ENCODE measurements at regions not wholly inside any gene's neighbourhood (a gene's known extent, or its start where the extent isn't known, plus 50 kb on each side); places are given as distances from the start of the nearest gene placed in this dataset.

DNA sequence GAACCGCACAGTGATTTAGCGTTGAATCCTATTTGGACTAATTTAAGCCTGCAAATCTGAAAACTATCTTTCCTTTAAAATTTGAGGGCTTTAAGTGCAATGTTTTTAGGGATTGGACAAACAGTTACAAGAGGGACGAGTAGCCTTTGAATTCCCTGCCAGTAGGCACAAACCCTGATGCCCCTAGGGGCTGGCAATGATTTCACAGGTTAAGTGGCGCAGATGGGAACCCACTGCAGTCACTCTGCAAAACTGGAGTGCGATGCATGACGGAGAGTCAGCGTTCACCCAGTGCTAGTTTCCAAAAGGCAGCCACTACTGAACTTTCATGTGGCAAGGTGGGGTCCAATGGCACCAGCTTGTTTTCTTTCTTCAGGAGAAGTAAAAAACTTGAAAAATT is 99.4 kb upstream of the FRMD6 start:
- no peak for TF ChIP-seq POLR2AphosphoS5 (IDR thresholded peaks at IDR 0.05; ENCODE audit: borderline replicate concordance, low read depth, low read length)
- no peak for TF ChIP-seq EZH2 (IDR thresholded peaks at IDR 0.05)
- no peak for TF ChIP-seq FOXP2 (optimal IDR thresholded peaks at IDR 0.05; ENCODE audit: control extremely low read depth, extremely low read length, insufficient read depth)
